Lower leg skin (tissue), 4 donors: ENCODE measurements at regions not wholly inside any gene's neighbourhood (a gene's known extent, or its start where the extent isn't known, plus 50 kb on each side); places are given as distances from the start of the nearest gene placed in this dataset.

Source experiments
- DNase-seq, 2 donors: peaks; one replicate each; pipeline ENCODE4 v3.0.0-alpha.2; 2019; ENCODE audit warnings: low spot score in 2 of 2
- H3K4me3 ChIP-seq: fragments of 200-600 bp; sonication (generic); 2 replicates; pipeline ENCODE4 v1.5.1; 2017; ENCODE audit warnings: mild to moderate bottlenecking, low read depth; ENCODE audit not compliant: poor library complexity, severe bottlenecking
- CTCF ChIP-seq, 3 donors: fragments of 450-650 bp; IDR thresholded peaks; one replicate each; pipeline ENCODE4 v1.5.1; 2016; ENCODE audit warnings: antibody characterized with exemption in 3 of 3, mild to moderate bottlenecking in 3 of 3, moderate library complexity in 2 of 3
- POLR2A ChIP-seq, 2 donors: fragments of 450-650 bp; IDR thresholded peaks; one replicate each; pipeline ENCODE4 v1.6.1; 2016 to 2017; ENCODE audit warnings: antibody characterized with exemption in 2 of 2, mild to moderate bottlenecking in 1 of 2, moderate library complexity in 1 of 2
- WGBS, 2 donors: methylation state at CpG; one replicate each; pipeline ENCODE4 v1.1.5; 2018; 5-methylcytosine and 5-hydroxymethylcytosine counted together
- intact Hi-C: fragments of 100-400 bp; cut with DNase I; formaldehyde crosslinking; loops from one replicate; pipeline ENCODE4 v1.15.0; 2023; ENCODE audit warnings: low total_unique reads

- 81 to 83% methylated on average over 3 of the region's 3 CpGs for WGBS, 2 donors
- intact Hi-C loops: no loop called here
Observed at GRCh38 chr4:34678431-34678830, 1565.9 kb downstream of the ARAP2 start.

GRCh38 chr4:34679228-34679627 lies 1565.1 kb downstream of the ARAP2 start:
- H3K4me3 ChIP-seq: no peak overlapping the region
- intact Hi-C loops: no loop called here
- DNase-seq: no peak
- TF ChIP-seq CTCF (IDR thresholded peaks at IDR 0.05) (no peak), POLR2A (IDR thresholded peaks at IDR 0.05) (no peak)
- 93% methylated on average over 7 of the region's 7 CpGs for WGBS, 2 donors

More at GRCh38 chr4:34678431-34678830, 1565.9 kb downstream of the ARAP2 start:
- TF ChIP-seq CTCF (IDR thresholded peaks at IDR 0.05) (no peak), POLR2A (IDR thresholded peaks at IDR 0.05) (no peak)
- DNase-seq: no peak
- no peak overlapping the region for H3K4me3 ChIP-seq

- no peak overlapping the region for H3K4me3 ChIP-seq
- no peak for TF ChIP-seq POLR2A (IDR thresholded peaks at IDR 0.05)
- no peak for TF ChIP-seq CTCF (IDR thresholded peaks at IDR 0.05)
- intact Hi-C loops: no loop called here
- DNase-seq: no peak
- 91 to 97% methylated on average over 1 of the region's 1 CpG for WGBS, 2 donors
Observed at GRCh38 chr4:34709564-34709963, 1534.8 kb downstream of the ARAP2 start.

- intact Hi-C loops: no loop called here
Observed at GRCh38 chr4:34718576-34719245, 1525.6 kb downstream of the ARAP2 start.

GRCh38 chr4:34720571-34720970 lies 1523.7 kb downstream of the ARAP2 start:
- 17 to 18% methylated on average over 1 of the region's 1 CpG for WGBS, 2 donors

More at GRCh38 chr4:34718576-34719245, 1525.6 kb downstream of the ARAP2 start:
- H3K4me3 ChIP-seq: no peak overlapping the region
- WGBS, 2 donors: 19 to 21% methylated on average over 5 of the region's 5 CpGs
- TF ChIP-seq POLR2A (IDR thresholded peaks at IDR 0.05) (no peak), CTCF (IDR thresholded peaks at IDR 0.05) (no peak)
- DNase-seq: no peak

More at GRCh38 chr4:34720571-34720970, 1523.7 kb downstream of the ARAP2 start:
- TF ChIP-seq CTCF (IDR thresholded peaks at IDR 0.05) (no peak), POLR2A (IDR thresholded peaks at IDR 0.05) (no peak)
- DNase-seq: no peak
- no peak overlapping the region for H3K4me3 ChIP-seq
- intact Hi-C loops: no loop called here
